A673 (cell line): ENCODE measurements at regions not wholly inside any gene's neighbourhood (a gene's known extent, or its start where the extent isn't known, plus 50 kb on each side); places are given as distances from the start of the nearest gene placed in this dataset.

Source experiments
- BruUV-seq: library from RNA; stranded (reverse); fragments of 400-500 nt; replicated peaks from 2 replicates; lab custom pipeline; 2021; lab: Mats Ljungman, UMichigan
- CTCF ChIA-PET: fragments of 300-600 bp; sonication (Branson Sonifier 250); formaldehyde crosslinking; loops from one replicate; lab custom pipeline; 2022; ENCODE audit warnings: antibody characterized with exemption; lab: Charles Lee
- POLR2A ChIA-PET: fragments of 300-600 bp; sonication (Branson Sonifier 250); formaldehyde crosslinking; loops from one replicate; lab custom pipeline; 2022; ENCODE audit warnings: antibody characterized with exemption; ENCODE audit not compliant: low non-redundant PET; lab: Charles Lee
- DNase-seq: peaks from one replicate; pipeline ENCODE4 v3.0.0-alpha.2; 2015; ENCODE audit warnings: low spot score
- H3K27ac ChIP-seq: fragments of 200-600 bp; sonication (generic); 2 replicates; pipeline ENCODE4 v1.5.1; 2016; ENCODE audit warnings: mixed run types, low read depth, mild to moderate bottlenecking, mixed read lengths, antibody characterized with exemption, low read length; ENCODE audit not compliant: poor library complexity, severe bottlenecking
- H3K27me3 ChIP-seq: fragments of 200-600 bp; sonication (generic); replicated peaks from 2 replicates; pipeline ENCODE4 v1.6.1; 2017; ENCODE audit warnings: mixed run types, low read depth, mild to moderate bottlenecking, mixed read lengths, antibody characterized with exemption, low read length; ENCODE audit not compliant: insufficient read depth, poor library complexity
- H3K36me3 ChIP-seq: fragments of 200-600 bp; sonication (generic); 2 replicates; pipeline ENCODE4 v1.6.1; 2016; ENCODE audit warnings: mixed run types, mild to moderate bottlenecking, mixed read lengths, antibody characterized with exemption, low read length; ENCODE audit not compliant: insufficient read depth, poor library complexity, severe bottlenecking
- H3K4me1 ChIP-seq: fragments of 200-600 bp; sonication (generic); 2 replicates; pipeline ENCODE4 v1.6.1; 2017; ENCODE audit warnings: mixed run types, mild to moderate bottlenecking, mixed read lengths, antibody characterized with exemption, low read length; ENCODE audit not compliant: insufficient read depth, poor library complexity, severe bottlenecking
- H3K4me3 ChIP-seq: fragments of 200-600 bp; sonication (generic); 2 replicates; pipeline ENCODE4 v1.5.1; 2016; ENCODE audit warnings: low read depth, mixed run types, mild to moderate bottlenecking, mixed read lengths, low read length; ENCODE audit not compliant: poor library complexity, severe bottlenecking
- H3K9me3 ChIP-seq: fragments of 200-600 bp; sonication (generic); 2 replicates; pipeline ENCODE4 v1.6.1; 2016; ENCODE audit warnings: mixed run types, low read depth, mild to moderate bottlenecking, mixed read lengths, antibody characterized with exemption, low read length; ENCODE audit not compliant: poor library complexity, severe bottlenecking
- CTCF ChIP-seq: fragments of 300-800, 200-600 bp; sonication (generic); conservative IDR thresholded peaks from 2 replicates; pipeline ENCODE4 v1.5.1; 2017; ENCODE audit warnings: low read depth, mild to moderate bottlenecking, antibody characterized with exemption, low read length, moderate library complexity, mixed read lengths
- EZH2 ChIP-seq: fragments of 200-600 bp; sonication (generic); IDR thresholded peaks from 2 replicates; pipeline ENCODE4 v1.6.1; 2017; ENCODE audit warnings: borderline replicate concordance, low read depth, mild to moderate bottlenecking, mixed read lengths, antibody characterized with exemption, low read length; ENCODE audit not compliant: poor library complexity, severe bottlenecking
- intact Hi-C: fragments of 100-400 bp; cut with micrococcal nuclease; formaldehyde crosslinking; loops from one replicate; pipeline ENCODE4 v1.10.0; 2022; ENCODE audit not compliant: unreplicated experiment

GRCh38 chr9:84397822-84398221 is 57.3 kb upstream of the SLC28A3 start:
- Histone ChIP-seq H3K4me3 (no peak overlapping the region), H3K36me3 (no peaks in the 10 kb centered on the region), H3K27ac (no peak overlapping the region), H3K9me3 (no peaks in the 10 kb centered on the region), H3K4me1 (peaks cover 3% of the 10 kb centered on the region), H3K27me3 (no peaks in the 10 kb centered on the region)
- POLR2A ChIA-PET = no interaction called here
- peak; percentile 10 for DNase-seq
- TF ChIP-seq EZH2 = no peak
- TF ChIP-seq CTCF = no peak
- CTCF ChIA-PET = interaction anchor here (1.1 to 1.3 kb wide), 2 partner anchors 861 to 1212 kb away, joined by 9 to 11 read pairs; no protein-coding TSS in a partner anchor
- BruUV-seq = no TSS peak
- intact Hi-C loops = loop anchor here (1.0 to 10.0 kb wide), 6 partner anchors 384 to 1387 kb away; no protein-coding TSS in a partner anchor

DNA sequence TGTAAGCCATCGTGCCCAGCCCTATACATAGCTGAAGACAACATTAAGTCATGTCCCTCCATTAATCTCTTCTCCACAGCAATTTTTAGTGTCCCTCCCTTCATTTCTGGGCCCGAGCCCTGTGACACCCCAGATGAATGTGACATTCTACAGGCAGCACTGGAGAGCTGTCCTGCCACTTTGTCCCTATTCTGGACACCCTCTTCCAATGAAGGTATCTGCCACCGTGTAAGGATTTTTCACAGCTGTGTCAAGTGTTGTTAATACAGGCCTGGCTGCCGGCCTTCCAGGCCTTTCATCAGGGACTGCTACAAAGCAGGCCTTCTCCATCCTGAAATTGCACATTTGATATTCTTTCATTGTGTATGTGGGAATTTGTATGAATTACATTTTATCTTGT is 62.0 kb upstream of the SLC28A3 start:
- TF ChIP-seq EZH2 (no peak), CTCF (no peak)
- Histone ChIP-seq H3K4me3 (no peak overlapping the region), H3K36me3 (no peaks in the 10 kb centered on the region), H3K4me1 (no peaks in the 10 kb centered on the region), H3K27ac (no peak overlapping the region), H3K27me3 (no peaks in the 10 kb centered on the region), H3K9me3 (no peaks in the 10 kb centered on the region)
- ChIA-PET CTCF (no interaction called here), POLR2A (no interaction called here)
- intact Hi-C loops = loop anchor here (5.0 kb wide), 1 partner anchor 550 kb away; no protein-coding TSS in a partner anchor
- DNase-seq = no peak
- BruUV-seq = no TSS peak

DNA sequence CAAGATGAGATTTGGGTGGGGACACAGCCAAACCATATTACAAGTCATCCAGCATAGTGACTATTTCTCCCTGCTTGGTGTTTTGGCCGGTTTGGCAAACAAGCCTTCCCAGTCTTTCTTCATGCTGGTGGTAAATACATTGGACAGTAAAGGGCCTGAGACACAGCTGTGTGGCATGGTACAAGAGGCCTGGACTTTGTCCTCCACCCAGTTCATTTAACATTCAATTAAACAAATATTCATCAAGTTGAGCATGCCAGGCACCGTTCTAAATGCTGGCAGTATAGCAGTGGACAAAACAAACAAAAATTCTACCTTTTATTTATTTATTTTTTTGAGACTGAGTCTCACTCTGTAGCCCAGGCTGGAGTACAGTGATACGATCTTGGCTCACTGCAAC is 62.7 kb upstream of the SLC28A3 start:
- TF ChIP-seq CTCF (no peak), EZH2 (no peak)
- CTCF ChIA-PET = no interaction called here
- no peaks in the 10 kb centered on the region for H3K9me3 ChIP-seq
- no TSS peak for BruUV-seq
- no peaks in the 10 kb centered on the region for H3K4me1 ChIP-seq
- intact Hi-C loops = loop anchor here (5.0 kb wide), 1 partner anchor 549 kb away; no protein-coding TSS in a partner anchor
- no peaks in the 10 kb centered on the region for H3K27me3 ChIP-seq
- no peak overlapping the region for H3K4me3 ChIP-seq
- no peak overlapping the region for H3K27ac ChIP-seq
- no peak for DNase-seq
- no peaks in the 10 kb centered on the region for H3K36me3 ChIP-seq
- POLR2A ChIA-PET = no interaction called here
